Heart left ventricle (tissue), 13 donors: ENCODE measurements at regions not wholly inside any gene's neighbourhood (a gene's known extent, or its start where the extent isn't known, plus 50 kb on each side); places are given as distances from the start of the nearest gene placed in this dataset.

ENCODE experiments used
- POLR2A ChIP-seq, 2 donors: fragments of 450-650 bp; IDR thresholded peaks; one replicate each; pipeline ENCODE4 v1.6.1; 2017; ENCODE audit warnings: antibody characterized with exemption in 2 of 2, mild to moderate bottlenecking in 2 of 2, moderate library complexity in 2 of 2
- TF ChIP-seq, protein P1 (sequence below), 12 donors: fragments of 200-600 bp; sonication (generic) in 4 of 12; IDR thresholded peaks; one replicate each; pipeline versions ENCODE4 v1.5.0 to v1.8.0; 2018 to 2022; ENCODE audit warnings: antibody characterized with exemption in 12 of 12, mild to moderate bottlenecking in 5 of 12
- donor health status: ischemic (EF 13 %, LVEDD 7.1; RV severe dilation, severe dysfunction).
- donor health status: DM: no; HTN: yes; CAD: no.
- donor health status: DM: no; HTN: no; CAD: no.
- donor health status: ischemic (EF 25% LVEDD 6.9; RV normal size, moderate dysfunction).
- donor health status: ischemic (EF 25% LVEDD 5.7; RV mildly dilated, moderate dysfunction).
- donor health status: ischemic (EF 35%, LVEDD 5.7; RV mildly dilated, moderate dysfunction).
- donor health status: nonischemic (EF 11% LVEDD 7.7; RV severe dilation, severe dysfunction).
- donor health status: DM: yes; HTN: yes; CAD: no.
- donor health status: PGD.
- donor health status: ischemic (EF 29% LVEDD 5.4; RV normal size, mild dysfunction).
- donor health status: nonischemic (EF 23%, LVEDD 6.1; RV moderate dilation, normal function).

DNA sequence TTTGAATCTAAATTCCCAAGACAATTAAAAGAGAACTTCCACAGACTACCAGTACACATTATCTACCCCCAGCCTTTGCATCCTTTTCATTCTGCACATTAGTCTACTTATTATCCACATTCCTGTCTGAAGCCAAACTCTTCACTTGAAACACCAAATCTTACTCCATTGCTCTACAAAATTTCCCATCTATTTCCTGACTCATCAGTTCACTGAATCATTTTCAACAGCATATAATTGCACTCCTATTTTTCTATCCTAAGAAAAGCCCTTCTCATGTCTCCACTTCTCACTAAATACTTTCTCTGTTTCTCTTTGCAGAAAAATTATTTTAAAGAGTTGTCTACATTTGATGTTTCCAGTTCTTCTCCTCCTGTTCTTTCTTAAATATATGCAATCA lies 239.4 kb upstream of the FERMT1 start:
- TF ChIP-seq, protein P1, sequence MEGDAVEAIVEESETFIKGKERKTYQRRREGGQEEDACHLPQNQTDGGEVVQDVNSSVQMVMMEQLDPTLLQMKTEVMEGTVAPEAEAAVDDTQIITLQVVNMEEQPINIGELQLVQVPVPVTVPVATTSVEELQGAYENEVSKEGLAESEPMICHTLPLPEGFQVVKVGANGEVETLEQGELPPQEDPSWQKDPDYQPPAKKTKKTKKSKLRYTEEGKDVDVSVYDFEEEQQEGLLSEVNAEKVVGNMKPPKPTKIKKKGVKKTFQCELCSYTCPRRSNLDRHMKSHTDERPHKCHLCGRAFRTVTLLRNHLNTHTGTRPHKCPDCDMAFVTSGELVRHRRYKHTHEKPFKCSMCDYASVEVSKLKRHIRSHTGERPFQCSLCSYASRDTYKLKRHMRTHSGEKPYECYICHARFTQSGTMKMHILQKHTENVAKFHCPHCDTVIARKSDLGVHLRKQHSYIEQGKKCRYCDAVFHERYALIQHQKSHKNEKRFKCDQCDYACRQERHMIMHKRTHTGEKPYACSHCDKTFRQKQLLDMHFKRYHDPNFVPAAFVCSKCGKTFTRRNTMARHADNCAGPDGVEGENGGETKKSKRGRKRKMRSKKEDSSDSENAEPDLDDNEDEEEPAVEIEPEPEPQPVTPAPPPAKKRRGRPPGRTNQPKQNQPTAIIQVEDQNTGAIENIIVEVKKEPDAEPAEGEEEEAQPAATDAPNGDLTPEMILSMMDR (IDR thresholded peaks at IDR 0.05), result no peak
- TF ChIP-seq POLR2A (IDR thresholded peaks at IDR 0.05), result no peak
